ENCODE measurements at regions not wholly inside any gene's neighbourhood (a gene's known extent, or its start where the extent isn't known, plus 50 kb on each side); places are given as distances from the start of the nearest gene placed in this dataset.

DNA sequence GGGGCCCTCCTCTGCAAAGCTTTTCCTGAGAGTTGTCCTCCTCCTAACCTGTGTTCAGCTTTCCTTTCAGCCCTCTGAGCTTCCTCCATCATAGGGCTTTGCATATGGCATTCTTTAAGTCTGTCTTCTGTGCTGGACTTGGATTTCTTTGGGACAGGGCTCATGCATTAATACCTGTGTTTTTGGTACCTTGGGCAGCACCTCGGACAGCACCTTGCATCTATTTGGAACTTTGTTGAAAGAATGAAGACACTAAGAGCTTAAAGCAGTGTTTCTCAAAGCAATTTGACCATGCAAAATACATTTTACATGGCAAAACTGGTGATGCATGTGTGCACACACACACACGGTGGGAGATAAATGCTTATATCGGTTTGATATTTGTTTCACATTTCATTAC, 115.0 kb upstream of the SRRM4 start:
- FAIRE-seq, result no peak

DNA sequence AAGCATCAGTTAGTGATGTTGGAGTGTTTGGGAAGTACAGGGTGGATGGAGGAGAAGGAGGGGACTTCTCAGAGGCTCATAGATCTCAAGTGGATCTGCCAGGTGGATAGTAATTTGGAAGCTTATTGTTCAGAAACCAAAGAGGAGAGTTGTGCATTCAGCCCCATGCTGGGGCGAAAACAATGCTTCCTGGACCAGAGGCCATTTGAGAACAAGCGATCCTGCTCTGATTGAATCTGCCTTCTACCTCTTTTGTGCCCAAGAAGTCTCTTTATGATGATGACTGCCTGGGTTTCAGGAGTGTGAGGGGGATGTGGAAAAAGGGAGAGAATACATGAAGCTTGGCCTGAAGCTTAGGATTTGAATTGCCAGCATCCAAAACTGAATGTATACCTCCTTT, 110.8 kb upstream of the SRRM4 start:
- FAIRE-seq, result no peak

DNA sequence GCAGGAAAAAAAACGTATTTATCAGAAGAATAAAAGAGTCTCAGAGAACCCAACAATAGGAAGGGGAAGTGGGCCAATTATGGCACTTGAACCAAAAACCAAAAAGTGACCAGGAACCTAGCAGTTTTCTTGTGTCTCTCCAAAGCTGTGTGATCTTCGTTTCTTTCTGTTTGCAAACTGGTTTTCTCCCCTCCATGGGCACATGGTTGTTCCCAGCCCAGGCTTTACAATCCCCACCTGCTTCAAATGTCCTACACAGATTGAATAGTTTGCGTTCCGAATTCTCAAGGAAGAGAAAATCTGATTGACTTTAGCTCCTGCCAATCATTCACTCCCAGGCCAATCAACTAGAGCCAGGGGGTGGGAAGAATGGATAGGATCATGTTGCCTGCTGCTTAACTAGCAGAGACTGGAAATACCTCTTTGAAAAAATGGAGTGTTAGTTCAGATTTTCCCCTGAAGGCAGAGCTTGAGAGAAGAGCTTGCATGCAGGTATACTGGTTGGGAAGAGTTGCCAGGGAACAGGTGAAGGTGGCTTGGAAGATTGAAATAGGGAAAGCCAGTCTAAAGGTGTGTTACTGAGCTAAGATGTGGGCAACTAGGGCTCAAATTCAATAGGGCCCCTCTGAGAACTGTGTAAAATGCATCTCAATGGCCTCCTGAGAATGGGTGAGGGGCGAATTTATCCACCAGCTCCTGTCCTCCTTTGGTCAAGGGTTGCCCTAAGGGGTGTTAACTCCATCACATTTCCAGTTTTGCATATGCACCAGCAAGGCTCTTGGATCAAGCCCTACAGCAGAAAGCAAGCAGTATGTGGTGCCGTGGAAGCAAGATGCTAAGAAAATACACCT, 106.4 kb upstream of the SRRM4 start:
- FAIRE-seq, result no peak

DNA sequence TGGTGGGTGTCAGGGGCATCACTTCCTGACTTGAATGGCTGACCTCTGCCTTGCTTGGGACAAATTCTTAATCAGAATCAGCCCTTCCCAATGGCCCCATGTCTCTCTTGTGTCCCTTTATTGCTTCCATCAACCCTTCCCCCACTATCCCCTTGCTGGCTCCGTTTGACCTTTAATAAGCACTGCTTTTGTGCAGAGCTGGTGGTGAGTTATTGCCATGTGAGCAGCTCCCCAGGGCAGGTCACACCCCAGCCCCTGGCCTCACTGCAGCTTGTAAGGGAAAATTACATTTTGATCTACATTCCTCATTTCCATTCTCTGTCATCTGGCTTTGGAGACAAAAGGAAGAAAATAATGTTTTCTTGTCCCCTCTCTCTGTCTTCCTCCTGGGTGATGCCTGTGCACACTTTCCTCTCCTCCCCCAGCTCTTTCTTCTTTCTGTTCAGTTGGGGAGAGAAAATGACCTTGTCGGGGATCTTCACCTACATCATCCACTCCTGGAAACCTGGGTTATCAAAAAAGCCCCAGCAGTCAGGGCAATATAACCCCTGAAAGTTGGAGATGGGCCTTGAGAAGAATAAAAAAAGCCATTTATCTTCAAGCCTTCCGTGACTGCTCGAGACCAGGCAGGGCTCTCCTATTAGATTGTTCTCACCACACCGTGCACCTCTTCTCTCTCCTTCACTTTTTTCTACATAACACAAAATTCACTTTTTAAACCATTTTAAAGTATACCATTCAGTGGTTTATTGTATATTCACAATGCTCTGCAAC, 100.4 kb upstream of the SRRM4 start:
- FAIRE-seq, result no peak

DNA sequence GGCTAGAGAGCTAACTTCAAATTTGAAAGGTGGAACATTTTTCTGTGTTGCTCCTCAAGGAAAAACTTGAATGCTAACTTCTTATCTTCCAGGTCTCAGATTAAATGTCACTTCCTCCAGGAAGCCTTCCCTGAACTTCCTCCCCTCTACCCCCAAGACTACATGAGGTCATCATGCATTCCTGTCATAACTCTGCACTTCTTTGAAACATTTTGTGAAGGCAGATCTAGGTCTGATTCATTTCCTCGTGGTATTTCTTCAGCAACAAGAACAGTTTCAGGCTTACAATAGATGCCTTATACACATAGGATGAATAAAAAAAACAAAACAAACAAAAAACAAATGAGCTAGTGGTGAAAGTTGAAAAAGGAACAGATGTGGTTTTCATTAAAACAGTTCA, 97.1 kb upstream of the SRRM4 start:
- no peak for FAIRE-seq

DNA sequence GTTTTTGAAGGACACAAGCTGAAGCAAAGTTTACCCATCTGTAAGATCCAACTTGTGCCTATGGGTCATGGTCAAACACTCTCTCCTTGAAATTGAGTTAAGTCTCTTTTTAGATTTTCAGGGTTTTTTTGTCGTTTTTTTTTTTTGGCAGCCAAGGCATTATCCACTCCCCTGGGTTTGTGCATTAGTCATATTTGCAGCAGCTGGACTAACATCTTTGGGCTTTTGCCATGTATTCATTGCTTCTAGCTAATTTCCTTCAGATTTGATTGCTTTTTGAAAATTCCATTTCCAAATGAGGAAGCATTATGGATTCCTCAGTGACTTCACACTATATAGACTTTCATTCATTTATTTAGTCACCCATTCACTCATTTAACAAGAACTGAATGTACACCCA, 80.3 kb upstream of the SRRM4 start:
- no peak for FAIRE-seq

DNA sequence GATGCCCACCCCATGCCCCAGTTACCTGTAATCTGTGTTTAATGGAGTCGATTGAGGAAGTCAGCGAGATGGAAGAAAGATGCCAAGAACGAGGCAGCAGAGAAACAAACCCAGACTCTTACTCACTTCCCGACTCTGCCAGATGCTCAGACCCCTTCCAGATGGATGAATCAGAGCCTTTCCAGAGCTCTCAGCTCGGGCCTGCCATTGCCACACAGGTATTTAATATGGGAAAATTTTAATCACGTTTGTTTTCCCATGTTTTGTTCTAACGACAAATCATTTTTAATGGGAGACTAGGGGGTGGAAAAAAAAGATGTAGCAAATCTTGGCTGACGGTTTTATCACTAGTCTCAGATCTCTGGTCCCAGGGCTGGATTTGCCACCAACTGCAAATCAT, 72.5 kb upstream of the SRRM4 start:
- no peak for FAIRE-seq

DNA sequence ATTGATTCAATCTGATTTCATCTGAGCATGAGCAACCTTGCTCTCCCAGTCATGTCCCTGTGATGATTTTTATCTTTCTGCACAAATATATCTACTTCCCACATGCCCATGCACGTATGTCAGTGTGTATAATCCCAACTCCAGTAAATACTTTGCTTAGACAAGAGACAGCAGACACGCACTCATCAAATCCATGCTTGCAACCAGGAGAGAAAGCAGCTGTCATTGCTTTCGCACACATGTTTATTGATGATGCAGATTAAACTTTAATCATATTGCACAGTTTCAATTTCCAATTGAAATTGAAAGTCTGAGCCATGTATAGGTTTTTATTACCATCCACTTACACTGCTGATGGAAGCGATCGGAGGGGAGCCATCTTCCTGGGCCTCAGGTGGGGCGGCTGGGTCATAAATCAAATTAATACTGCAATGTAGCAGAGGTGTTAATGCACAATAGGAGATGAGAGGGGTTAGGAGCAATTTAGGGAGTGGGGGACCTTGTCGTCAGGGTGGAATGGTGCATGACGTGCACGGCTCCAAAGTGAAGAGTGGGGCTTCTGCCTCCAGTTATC, 68.6 kb upstream of the SRRM4 start:
- FAIRE-seq, result no peak

DNA sequence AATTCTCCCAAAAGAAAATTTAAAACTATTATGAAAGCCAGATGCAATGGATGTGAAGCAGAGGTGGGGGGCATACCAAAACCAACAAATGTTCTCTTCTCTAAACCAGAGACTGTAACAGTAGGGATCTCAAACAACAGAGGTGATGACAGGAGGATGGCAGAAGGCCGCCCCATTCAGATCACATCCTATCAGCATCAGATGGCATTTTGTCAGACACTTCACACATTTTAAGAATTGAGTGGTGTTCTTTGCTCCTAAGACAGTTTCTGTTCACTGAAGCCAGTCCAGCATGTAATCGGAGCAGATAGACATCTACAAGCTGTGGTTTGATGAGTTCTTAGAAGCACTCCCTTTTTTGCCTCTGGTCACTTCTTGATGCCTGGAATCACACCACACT, 59.6 kb upstream of the SRRM4 start:
- FAIRE-seq, result no peak

DNA sequence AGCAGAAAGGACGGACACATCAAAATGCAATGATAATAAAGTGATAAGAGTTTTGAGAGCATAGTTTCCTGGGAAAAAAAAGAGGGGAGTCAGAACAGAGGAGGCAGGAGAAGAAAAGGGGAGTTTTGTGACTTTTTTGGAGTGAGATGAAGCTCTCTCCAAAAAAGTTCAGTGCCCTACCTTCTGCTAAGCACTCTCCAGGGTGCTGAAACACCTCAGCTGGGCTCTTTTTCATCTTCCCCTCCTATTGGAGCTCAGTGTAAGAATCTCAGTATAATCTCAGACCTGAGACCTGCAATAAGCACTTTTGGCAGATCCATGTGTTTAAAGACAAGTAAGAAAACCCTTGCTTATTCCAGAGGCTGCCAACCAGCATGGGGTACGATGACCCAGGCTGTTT, 58.9 kb upstream of the SRRM4 start:
- no peak for FAIRE-seq

DNA sequence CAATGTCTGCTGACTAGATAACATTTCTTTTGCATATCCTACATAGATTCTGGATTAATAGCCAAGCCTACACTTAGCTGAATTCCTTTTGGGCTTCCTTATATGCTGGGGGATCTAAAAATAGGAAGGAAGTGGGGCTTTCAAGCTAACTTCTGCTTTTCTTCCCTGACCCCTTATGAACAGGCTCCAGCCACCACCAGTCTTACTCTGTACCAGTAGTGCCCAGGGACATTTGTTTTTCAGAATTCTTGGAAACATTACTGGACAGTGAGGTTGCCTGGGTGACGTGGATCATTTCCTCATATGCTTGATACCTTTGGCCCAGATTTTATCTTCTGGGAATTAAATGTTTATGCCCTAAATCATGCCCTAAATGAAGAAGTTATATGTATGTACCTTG, 55.9 kb upstream of the SRRM4 start:
- no peak for FAIRE-seq

DNA sequence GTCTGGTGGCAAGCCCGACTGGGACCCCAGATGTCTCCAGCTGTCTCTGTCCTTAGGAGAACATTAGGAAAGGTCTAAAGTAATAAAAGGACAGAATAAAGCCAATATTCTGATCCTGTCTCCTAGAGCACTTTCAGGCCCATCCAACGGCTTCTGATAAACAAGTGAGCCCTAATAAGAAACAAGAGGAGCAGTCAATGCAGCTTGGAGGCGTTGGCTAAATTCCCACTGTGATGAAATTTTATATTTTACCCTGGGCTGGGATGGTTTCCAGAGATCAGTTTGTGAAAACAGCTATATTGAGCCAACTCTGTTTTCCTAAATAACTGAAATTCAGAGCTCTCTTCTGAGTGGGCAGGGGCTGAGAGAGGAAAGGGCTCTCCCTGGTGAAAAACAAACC, 55.5 kb upstream of the SRRM4 start:
- no peak for FAIRE-seq
